ENCODE measurements at regions not wholly inside any gene's neighbourhood (a gene's known extent, or its start where the extent isn't known, plus 50 kb on each side); places are given as distances from the start of the nearest gene placed in this dataset. TPM values are rescaled to one million over a fixed set of nuclear protein-coding genes. Genes with fewer than 3 reads are reported as not detected.

DNA sequence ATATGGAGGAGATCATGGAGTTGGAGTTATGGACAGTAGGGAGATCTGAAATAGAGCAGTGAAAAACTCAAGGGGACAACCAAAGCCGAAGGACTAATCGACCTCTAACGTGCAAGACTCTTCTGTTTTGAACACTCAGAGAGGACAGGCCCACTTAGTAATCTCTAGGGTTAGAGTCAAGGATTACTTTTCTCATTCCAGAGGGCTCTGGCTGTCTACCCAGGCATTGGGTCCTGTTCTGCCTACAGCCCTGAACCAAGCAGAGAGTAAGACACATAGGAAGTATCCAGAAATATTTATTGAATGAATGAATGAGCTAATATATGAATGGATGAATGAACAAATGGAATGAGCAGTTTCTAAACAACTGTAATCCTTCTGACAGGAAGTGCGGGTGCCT lies 50.3 kb upstream of the PKDCC start:
- DNase-seq (ENCODE audit: low spot score): no peak
- 81% methylated on average over 4 of the region's 4 CpGs for WGBS
- Histone ChIP-seq H3K27me3 (ENCODE audit: control insufficient read depth in 4 of 4, insufficient read depth in 4 of 4, low read length in 3 of 4) (no peaks in the 10 kb centered on the region), H3K9me3 (ENCODE audit: control insufficient read depth in 4 of 4, low read length in 3 of 4) (no peaks in the 10 kb centered on the region), H3K4me3 (ENCODE audit: low read depth in 1 of 3, low read length in 3 of 3) (no peak overlapping the region), H3K36me3 (ENCODE audit: control insufficient read depth in 4 of 4, insufficient read depth in 3 of 4, low read depth in 1 of 4, low read length in 3 of 4) (no peaks in the 10 kb centered on the region), H3K4me1 (ENCODE audit: control insufficient read depth in 4 of 4, insufficient read depth in 4 of 4, low read length in 3 of 4) (no peaks in the 10 kb centered on the region), H3K27ac (ENCODE audit: low read depth in 1 of 2, low read length in 2 of 2) (no peak overlapping the region), H3K9ac (ENCODE audit: low read depth in 1 of 2, low read length in 2 of 2) (no peak overlapping the region)
- TF ChIP-seq RAD21 (IDR thresholded peaks at IDR 0.05) (no peak), MAX (IDR thresholded peaks at IDR 0.05) (no peak), SP1 (IDR thresholded peaks at IDR 0.05) (no peak), HNF4G (IDR thresholded peaks at IDR 0.05) (no peak), HNF4A (conservative IDR thresholded peaks at IDR 0.05) (no peak), CTCF (IDR thresholded peaks at IDR 0.05; ENCODE audit: low read depth, low read length, missing input control) (no peak), JUND (IDR thresholded peaks at IDR 0.05) (no peak), TAF1 (conservative IDR thresholded peaks at IDR 0.05) (no peak), YY1 (IDR thresholded peaks at IDR 0.05) (no peak), FOXA2 (IDR thresholded peaks at IDR 0.05) (no peak), NR2F2 (IDR thresholded peaks at IDR 0.05) (no peak), GABPA (IDR thresholded peaks at IDR 0.05 in 1 of 2, conservative IDR thresholded peaks at IDR 0.05 in 1 of 2) (no peak), FOXA1 (IDR thresholded peaks at IDR 0.05) (no peak), RXRA (IDR thresholded peaks at IDR 0.05) (no peak)
- TF ChIP-seq, protein P1, sequence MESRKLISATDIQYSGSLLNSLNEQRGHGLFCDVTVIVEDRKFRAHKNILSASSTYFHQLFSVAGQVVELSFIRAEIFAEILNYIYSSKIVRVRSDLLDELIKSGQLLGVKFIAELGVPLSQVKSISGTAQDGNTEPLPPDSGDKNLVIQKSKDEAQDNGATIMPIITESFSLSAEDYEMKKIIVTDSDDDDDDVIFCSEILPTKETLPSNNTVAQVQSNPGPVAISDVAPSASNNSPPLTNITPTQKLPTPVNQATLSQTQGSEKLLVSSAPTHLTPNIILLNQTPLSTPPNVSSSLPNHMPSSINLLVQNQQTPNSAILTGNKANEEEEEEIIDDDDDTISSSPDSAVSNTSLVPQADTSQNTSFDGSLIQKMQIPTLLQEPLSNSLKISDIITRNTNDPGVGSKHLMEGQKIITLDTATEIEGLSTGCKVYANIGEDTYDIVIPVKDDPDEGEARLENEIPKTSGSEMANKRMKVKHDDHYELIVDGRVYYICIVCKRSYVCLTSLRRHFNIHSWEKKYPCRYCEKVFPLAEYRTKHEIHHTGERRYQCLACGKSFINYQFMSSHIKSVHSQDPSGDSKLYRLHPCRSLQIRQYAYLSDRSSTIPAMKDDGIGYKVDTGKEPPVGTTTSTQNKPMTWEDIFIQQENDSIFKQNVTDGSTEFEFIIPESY (IDR thresholded peaks at IDR 0.05): no peak
- TF ChIP-seq, protein P2, sequence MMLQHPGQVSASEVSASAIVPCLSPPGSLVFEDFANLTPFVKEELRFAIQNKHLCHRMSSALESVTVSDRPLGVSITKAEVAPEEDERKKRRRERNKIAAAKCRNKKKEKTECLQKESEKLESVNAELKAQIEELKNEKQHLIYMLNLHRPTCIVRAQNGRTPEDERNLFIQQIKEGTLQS (IDR thresholded peaks at IDR 0.05): no peak
- TF ChIP-seq, protein P3, sequence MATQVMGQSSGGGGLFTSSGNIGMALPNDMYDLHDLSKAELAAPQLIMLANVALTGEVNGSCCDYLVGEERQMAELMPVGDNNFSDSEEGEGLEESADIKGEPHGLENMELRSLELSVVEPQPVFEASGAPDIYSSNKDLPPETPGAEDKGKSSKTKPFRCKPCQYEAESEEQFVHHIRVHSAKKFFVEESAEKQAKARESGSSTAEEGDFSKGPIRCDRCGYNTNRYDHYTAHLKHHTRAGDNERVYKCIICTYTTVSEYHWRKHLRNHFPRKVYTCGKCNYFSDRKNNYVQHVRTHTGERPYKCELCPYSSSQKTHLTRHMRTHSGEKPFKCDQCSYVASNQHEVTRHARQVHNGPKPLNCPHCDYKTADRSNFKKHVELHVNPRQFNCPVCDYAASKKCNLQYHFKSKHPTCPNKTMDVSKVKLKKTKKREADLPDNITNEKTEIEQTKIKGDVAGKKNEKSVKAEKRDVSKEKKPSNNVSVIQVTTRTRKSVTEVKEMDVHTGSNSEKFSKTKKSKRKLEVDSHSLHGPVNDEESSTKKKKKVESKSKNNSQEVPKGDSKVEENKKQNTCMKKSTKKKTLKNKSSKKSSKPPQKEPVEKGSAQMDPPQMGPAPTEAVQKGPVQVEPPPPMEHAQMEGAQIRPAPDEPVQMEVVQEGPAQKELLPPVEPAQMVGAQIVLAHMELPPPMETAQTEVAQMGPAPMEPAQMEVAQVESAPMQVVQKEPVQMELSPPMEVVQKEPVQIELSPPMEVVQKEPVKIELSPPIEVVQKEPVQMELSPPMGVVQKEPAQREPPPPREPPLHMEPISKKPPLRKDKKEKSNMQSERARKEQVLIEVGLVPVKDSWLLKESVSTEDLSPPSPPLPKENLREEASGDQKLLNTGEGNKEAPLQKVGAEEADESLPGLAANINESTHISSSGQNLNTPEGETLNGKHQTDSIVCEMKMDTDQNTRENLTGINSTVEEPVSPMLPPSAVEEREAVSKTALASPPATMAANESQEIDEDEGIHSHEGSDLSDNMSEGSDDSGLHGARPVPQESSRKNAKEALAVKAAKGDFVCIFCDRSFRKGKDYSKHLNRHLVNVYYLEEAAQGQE (IDR thresholded peaks at IDR 0.05): no peak

Small RNA genes in the stretch of these regions (small RNA-seq; reads per million reads assigned to genes)
- gene RF00019 (not detected), gene RNU4-63P (not detected)
